ENCODE measurements at regions not wholly inside any gene's neighbourhood (a gene's known extent, or its start where the extent isn't known, plus 50 kb on each side); places are given as distances from the start of the nearest gene placed in this dataset.

GRCh38 chr2:106704798-106705197, 181.2 kb downstream of the ST6GAL2 start:
- ATAC-seq: no peak
- Mint-ChIP-seq H3K27me3 (peaks cover 16% of the 10 kb centered on the region), H3K36me3 (ENCODE audit: low read depth) (no peaks in the 10 kb centered on the region)

DNA sequence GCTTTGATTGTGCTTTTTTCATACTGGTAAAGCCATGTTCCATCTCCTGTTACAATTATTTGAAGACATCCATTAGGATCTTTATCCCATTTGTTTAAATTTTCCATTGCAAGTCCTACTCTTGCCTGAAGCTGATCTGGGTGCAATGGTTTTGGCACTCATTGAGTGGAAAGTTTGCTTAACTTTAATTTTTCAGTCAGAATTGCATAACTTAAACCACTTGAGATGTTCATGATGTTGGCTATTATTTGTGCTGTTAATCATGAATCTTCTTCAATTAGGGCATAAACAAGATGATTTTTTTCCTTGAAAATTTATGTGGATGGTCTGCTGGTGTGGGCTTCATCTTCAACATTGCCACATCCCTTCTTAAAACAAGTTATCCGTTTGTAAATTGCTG, 180.1 kb downstream of the ST6GAL2 start:
- H3K27me3 Mint-ChIP-seq: peaks cover 9% of the 10 kb centered on the region
- DNase-seq: no peak
- H3K4me1 Mint-ChIP-seq: no peaks in the 10 kb centered on the region
- H3K4me3 Mint-ChIP-seq: no peak overlapping the region
- H3K36me3 Mint-ChIP-seq (ENCODE audit: low read depth): no peaks in the 10 kb centered on the region
- no peak overlapping the region for H3K27ac Mint-ChIP-seq
- H3K9me3 ChIP-seq (ENCODE audit: control insufficient read depth, low read length, poor library complexity, severe bottlenecking): no peaks in the 10 kb centered on the region
- no peak for ATAC-seq

More at GRCh38 chr2:106704798-106705197, 181.2 kb downstream of the ST6GAL2 start:
- Mint-ChIP-seq H3K4me3 (no peak overlapping the region), H3K4me1 (no peaks in the 10 kb centered on the region), H3K27ac (no peak overlapping the region)
- DNase-seq: no peak
- no peaks in the 10 kb centered on the region for H3K9me3 ChIP-seq (ENCODE audit: control insufficient read depth, low read length, poor library complexity, severe bottlenecking)

DNA sequence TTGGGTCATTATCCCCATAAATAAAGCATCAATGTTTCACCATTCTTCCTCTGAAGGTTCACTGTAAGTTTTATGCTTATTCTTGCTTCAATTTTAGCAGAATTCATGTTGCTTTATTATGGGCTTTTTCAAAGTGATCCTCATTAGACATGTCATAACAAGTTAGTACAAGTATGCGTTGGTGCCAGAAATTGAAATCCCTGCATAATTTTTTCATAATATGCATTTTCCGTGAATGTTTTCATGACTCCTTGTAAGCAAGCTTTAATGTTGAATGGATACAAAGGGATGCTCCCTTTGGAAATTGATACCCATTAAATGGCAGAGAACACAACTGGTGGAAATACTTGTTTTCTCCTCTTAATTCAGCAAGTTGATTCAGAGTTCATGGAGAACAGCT, 179.7 kb downstream of the ST6GAL2 start:
- Mint-ChIP-seq H3K4me3 (no peak overlapping the region), H3K36me3 (ENCODE audit: low read depth) (no peaks in the 10 kb centered on the region), H3K27ac (no peak overlapping the region), H3K27me3 (peaks cover 9% of the 10 kb centered on the region), H3K4me1 (no peaks in the 10 kb centered on the region)
- no peak for DNase-seq
- no peaks in the 10 kb centered on the region for H3K9me3 ChIP-seq (ENCODE audit: control insufficient read depth, low read length, poor library complexity, severe bottlenecking)
- no peak for ATAC-seq

DNA sequence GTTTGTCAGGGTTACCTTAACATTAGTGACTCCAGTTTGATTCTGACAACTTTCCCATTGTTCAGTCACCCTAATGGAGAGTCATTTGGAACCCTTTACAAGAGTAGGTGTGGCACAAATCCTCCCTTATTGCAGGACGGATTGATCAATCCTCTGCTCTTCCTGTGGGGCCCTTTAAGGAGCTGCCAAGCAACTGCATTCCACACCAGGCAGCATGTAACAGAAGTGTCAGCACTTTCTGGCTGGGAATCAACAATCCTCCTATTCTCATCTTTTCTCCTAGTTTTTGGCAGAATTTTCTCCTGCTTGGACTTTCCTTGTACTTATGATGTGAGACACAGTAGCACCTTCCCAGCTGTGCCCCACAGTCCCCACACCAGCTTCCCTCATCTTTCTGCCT, 177.8 kb downstream of the ST6GAL2 start:
- ATAC-seq: no peak
- DNase-seq: no peak
- Mint-ChIP-seq H3K4me3 (no peak overlapping the region), H3K27ac (no peak overlapping the region), H3K36me3 (ENCODE audit: low read depth) (no peaks in the 10 kb centered on the region), H3K4me1 (no peaks in the 10 kb centered on the region), H3K27me3 (peaks cover 6% of the 10 kb centered on the region)
- no peaks in the 10 kb centered on the region for H3K9me3 ChIP-seq (ENCODE audit: control insufficient read depth, low read length, poor library complexity, severe bottlenecking)

GRCh38 chr2:106709229-106709628, 176.7 kb downstream of the ST6GAL2 start:
- DNase-seq (no peak), ATAC-seq (no peak)
- H3K4me3 Mint-ChIP-seq: no peak overlapping the region
- no peaks in the 10 kb centered on the region for H3K27me3 Mint-ChIP-seq
- H3K27ac Mint-ChIP-seq: no peak overlapping the region
- no peaks in the 10 kb centered on the region for H3K36me3 Mint-ChIP-seq (ENCODE audit: low read depth)
- H3K4me1 Mint-ChIP-seq: no peaks in the 10 kb centered on the region
- H3K9me3 ChIP-seq (ENCODE audit: control insufficient read depth, low read length, poor library complexity, severe bottlenecking): no peaks in the 10 kb centered on the region

DNA sequence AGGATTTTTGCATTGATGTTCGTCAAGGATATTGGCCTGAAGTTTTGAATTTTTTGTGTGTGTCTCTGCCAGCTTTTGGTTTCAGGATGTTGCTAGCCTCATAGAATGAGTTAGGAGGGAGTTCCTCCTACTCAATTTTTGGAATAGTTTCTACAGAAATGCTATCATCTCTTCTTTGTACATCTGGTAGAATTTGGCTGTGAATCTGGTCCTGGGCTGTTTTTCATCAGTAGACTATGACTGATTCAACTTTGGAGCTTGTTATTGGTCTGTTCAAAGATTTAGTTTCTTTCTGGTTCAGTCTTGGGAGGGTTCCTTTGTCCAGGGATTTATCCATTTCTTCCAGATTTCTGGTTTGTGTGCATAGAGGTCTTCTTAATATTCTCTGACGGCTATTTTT, 166.7 kb downstream of the ST6GAL2 start:
- ATAC-seq: no peak
- H3K4me1 Mint-ChIP-seq: no peaks in the 10 kb centered on the region

DNA sequence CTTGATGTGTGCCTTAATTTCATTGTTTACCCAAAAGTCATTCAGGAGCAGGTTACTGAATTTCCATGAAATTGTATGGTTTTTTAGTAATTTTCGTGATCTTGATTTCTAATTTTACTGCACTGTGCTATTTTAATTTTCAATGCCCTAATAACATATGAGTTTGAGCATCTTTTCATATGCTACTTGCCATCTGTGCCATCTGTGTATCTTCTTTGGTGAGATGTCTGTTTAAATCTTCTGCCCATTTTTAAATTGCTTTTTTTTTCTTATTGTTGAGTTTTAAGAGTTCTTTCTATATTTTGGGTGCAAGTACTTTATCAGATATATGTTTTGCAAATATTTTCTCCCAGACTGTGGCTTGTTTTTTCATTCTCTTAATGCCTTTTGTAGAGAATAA, 165.9 kb downstream of the ST6GAL2 start:
- ATAC-seq (no peak), DNase-seq (no peak)
- Mint-ChIP-seq H3K27ac (no peak overlapping the region), H3K4me1 (no peaks in the 10 kb centered on the region), H3K27me3 (no peaks in the 10 kb centered on the region), H3K4me3 (no peak overlapping the region), H3K36me3 (ENCODE audit: low read depth) (no peaks in the 10 kb centered on the region)
- H3K9me3 ChIP-seq (ENCODE audit: control insufficient read depth, low read length, poor library complexity, severe bottlenecking): no peaks in the 10 kb centered on the region

More for the DNA sequence above, 166.7 kb downstream of the ST6GAL2 start:
- Mint-ChIP-seq H3K27me3 (no peaks in the 10 kb centered on the region), H3K27ac (no peak overlapping the region), H3K4me3 (no peak overlapping the region), H3K36me3 (ENCODE audit: low read depth) (no peaks in the 10 kb centered on the region)
- no peak for DNase-seq
- H3K9me3 ChIP-seq (ENCODE audit: control insufficient read depth, low read length, poor library complexity, severe bottlenecking): no peaks in the 10 kb centered on the region

- ATAC-seq: no peak
- Mint-ChIP-seq H3K27me3 (no peaks in the 10 kb centered on the region), H3K4me1 (no peaks in the 10 kb centered on the region), H3K4me3 (no peak overlapping the region), H3K27ac (no peak overlapping the region), H3K36me3 (ENCODE audit: low read depth) (no peaks in the 10 kb centered on the region)
- DNase-seq: no peak
- H3K9me3 ChIP-seq (ENCODE audit: control insufficient read depth, low read length, poor library complexity, severe bottlenecking): no peaks in the 10 kb centered on the region
Measured at GRCh38 chr2:106724301-106724794, 161.6 kb downstream of the ST6GAL2 start.

GRCh38 chr2:106734165-106734564, 151.8 kb downstream of the ST6GAL2 start:
- Mint-ChIP-seq H3K36me3 (ENCODE audit: low read depth) (no peaks in the 10 kb centered on the region), H3K4me3 (no peak overlapping the region), H3K4me1 (no peaks in the 10 kb centered on the region), H3K27ac (no peak overlapping the region), H3K27me3 (no peaks in the 10 kb centered on the region)
- DNase-seq (no peak), ATAC-seq (no peak)
- no peaks in the 10 kb centered on the region for H3K9me3 ChIP-seq (ENCODE audit: control insufficient read depth, low read length, poor library complexity, severe bottlenecking)

- DNase-seq (no peak), ATAC-seq (no peak)
- no peaks in the 10 kb centered on the region for H3K36me3 Mint-ChIP-seq (ENCODE audit: low read depth)
- no peaks in the 10 kb centered on the region for H3K9me3 ChIP-seq (ENCODE audit: control insufficient read depth, low read length, poor library complexity, severe bottlenecking)
- H3K4me3 Mint-ChIP-seq: no peak overlapping the region
- no peaks in the 10 kb centered on the region for H3K4me1 Mint-ChIP-seq
- no peaks in the 10 kb centered on the region for H3K27me3 Mint-ChIP-seq
- H3K27ac Mint-ChIP-seq: no peak overlapping the region
Measured at GRCh38 chr2:106735807-106736206, 150.2 kb downstream of the ST6GAL2 start.

- no peaks in the 10 kb centered on the region for H3K4me1 Mint-ChIP-seq
- DNase-seq (no peak), ATAC-seq (no peak)
- H3K4me3 Mint-ChIP-seq: no peak overlapping the region
- H3K27ac Mint-ChIP-seq: no peak overlapping the region
- no peaks in the 10 kb centered on the region for H3K27me3 Mint-ChIP-seq
- no peaks in the 10 kb centered on the region for H3K36me3 Mint-ChIP-seq (ENCODE audit: low read depth)
- no peaks in the 10 kb centered on the region for H3K9me3 ChIP-seq (ENCODE audit: control insufficient read depth, low read length, poor library complexity, severe bottlenecking)
Measured at GRCh38 chr2:106736221-106736620, 149.7 kb downstream of the ST6GAL2 start.

- Mint-ChIP-seq H3K36me3 (ENCODE audit: low read depth) (no peaks in the 10 kb centered on the region), H3K27ac (no peak overlapping the region), H3K27me3 (peaks cover 6% of the 10 kb centered on the region), H3K4me3 (no peak overlapping the region), H3K4me1 (no peaks in the 10 kb centered on the region)
- no peak for ATAC-seq
- no peaks in the 10 kb centered on the region for H3K9me3 ChIP-seq (ENCODE audit: control insufficient read depth, low read length, poor library complexity, severe bottlenecking)
- no peak for DNase-seq
Measured at GRCh38 chr2:106745468-106745867, 140.5 kb downstream of the ST6GAL2 start.

GRCh38 chr2:106749823-106750222, 136.1 kb downstream of the ST6GAL2 start:
- no peak for DNase-seq
- no peaks in the 10 kb centered on the region for H3K36me3 Mint-ChIP-seq (ENCODE audit: low read depth)
- no peaks in the 10 kb centered on the region for H3K4me1 Mint-ChIP-seq
- no peak overlapping the region for H3K27ac Mint-ChIP-seq
- H3K9me3 ChIP-seq (ENCODE audit: control insufficient read depth, low read length, poor library complexity, severe bottlenecking): no peaks in the 10 kb centered on the region
- no peak for ATAC-seq
- no peak overlapping the region for H3K4me3 Mint-ChIP-seq
- peaks cover 5% of the 10 kb centered on the region for H3K27me3 Mint-ChIP-seq
